ENCODE measurements at regions not wholly inside any gene's neighbourhood (a gene's known extent, or its start where the extent isn't known, plus 50 kb on each side); places are given as distances from the start of the nearest gene placed in this dataset.

GRCh38 chr12:93947486-93947885 lies 200.9 kb upstream of the PLXNC1 start:
- no peak for TF ChIP-seq CTCF (IDR thresholded peaks at IDR 0.05)
- TF ChIP-seq ZFX (IDR thresholded peaks at IDR 0.05; ENCODE audit: borderline replicate concordance) = no peak
